Right renal cortex interstitium (tissue), 3 donors: ENCODE measurements at regions not wholly inside any gene's neighbourhood (a gene's known extent, or its start where the extent isn't known, plus 50 kb on each side); places are given as distances from the start of the nearest gene placed in this dataset.

Experiments used
- DNase-seq, 3 donors: peaks; one replicate each; pipeline ENCODE4 v3.0.0-alpha.2; 2013; ENCODE audit warnings: low read depth in 3 of 3, low spot score in 2 of 3

- DNase-seq, result no peak
Measured at GRCh38 chr18:76686737-76687231, 135.6 kb upstream of the ZNF236 start.

GRCh38 chr18:76685860-76686259 is 136.5 kb upstream of the ZNF236 start:
- DNase-seq, result no peak

GRCh38 chr18:76685402-76685801 is 137.0 kb upstream of the ZNF236 start:
- no peak for DNase-seq

- no peak for DNase-seq
Measured at GRCh38 chr18:76684265-76684664, 138.1 kb upstream of the ZNF236 start.

- no peak for DNase-seq
Measured at GRCh38 chr18:76679945-76680344, 142.4 kb upstream of the ZNF236 start.

- DNase-seq, result no peak
Measured at GRCh38 chr18:76679259-76679658, 143.1 kb upstream of the ZNF236 start.

GRCh38 chr18:76678248-76678647 is 144.1 kb upstream of the ZNF236 start:
- no peak for DNase-seq

GRCh38 chr18:76674596-76674995 is 147.8 kb upstream of the ZNF236 start:
- no peak for DNase-seq

GRCh38 chr18:76673281-76674185 is 148.8 kb upstream of the ZNF236 start:
- no peak for DNase-seq

GRCh38 chr18:76672627-76673026 is 149.7 kb upstream of the ZNF236 start:
- no peak for DNase-seq

- no peak for DNase-seq
Measured at GRCh38 chr18:76670564-76671288, 151.6 kb upstream of the ZNF236 start.

GRCh38 chr18:76668546-76668945 is 153.8 kb upstream of the ZNF236 start:
- DNase-seq, result no peak

- no peak for DNase-seq
Measured at GRCh38 chr18:76668119-76668518, 154.2 kb upstream of the ZNF236 start.

- DNase-seq, result no peak
Measured at GRCh38 chr18:76667603-76668002, 154.8 kb upstream of the ZNF236 start.

- DNase-seq, result no peak
Measured at GRCh38 chr18:76662626-76663025, 159.7 kb upstream of the ZNF236 start.

- no peak for DNase-seq
Measured at GRCh38 chr18:76660571-76661192, 161.7 kb upstream of the ZNF236 start.

GRCh38 chr18:76658627-76659026 is 163.6 kb upstream of the ZNF516 start:
- DNase-seq, result no peak

- no peak for DNase-seq
Measured at GRCh38 chr18:76657911-76658470, 162.9 kb upstream of the ZNF516 start.

- no peak for DNase-seq
Measured at GRCh38 chr18:76656925-76657827, 162.1 kb upstream of the ZNF516 start.

GRCh38 chr18:76654577-76654976 is 159.5 kb upstream of the ZNF516 start:
- no peak for DNase-seq
